GM18502 (cell line): ENCODE measurements at regions not wholly inside any gene's neighbourhood (a gene's known extent, or its start where the extent isn't known, plus 50 kb on each side); places are given as distances from the start of the nearest gene placed in this dataset.
A peak's percentile ranks its signal among the peaks of the same experiment; 100 is the strongest.

ENCODE experiments used
- ATAC-seq: cut with Tn5 transposase; IDR thresholded peaks from one replicate; pipeline ENCODE4 v1.9.1; 2021; ENCODE audit warnings: mild to moderate bottlenecking; ENCODE audit not compliant: unreplicated experiment, poor library complexity

- no peak for ATAC-seq
Measured at GRCh38 chr5:7955476-7955875, 86.5 kb downstream of the MTRR start.

DNA sequence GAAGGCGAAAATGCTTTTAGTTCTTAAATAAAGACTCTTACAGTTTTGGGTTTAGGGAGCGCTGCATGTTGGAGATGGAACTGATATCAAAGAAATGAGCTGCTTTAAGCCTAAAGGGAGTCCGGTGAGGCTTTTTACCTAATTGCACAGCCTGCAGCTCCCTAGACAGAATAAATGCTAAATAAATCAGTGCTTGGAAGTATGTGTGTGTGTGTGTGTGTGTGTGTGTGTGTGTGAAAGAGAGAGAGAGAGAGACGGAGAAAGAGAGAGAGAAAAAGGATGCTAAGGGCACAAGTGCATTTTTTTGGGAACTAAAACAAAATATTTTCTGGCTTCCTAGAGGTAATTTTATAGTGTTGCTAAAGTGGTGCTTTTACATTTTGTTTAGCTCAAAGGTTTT is 88.4 kb downstream of the MTRR start:
- ATAC-seq: no peak

DNA sequence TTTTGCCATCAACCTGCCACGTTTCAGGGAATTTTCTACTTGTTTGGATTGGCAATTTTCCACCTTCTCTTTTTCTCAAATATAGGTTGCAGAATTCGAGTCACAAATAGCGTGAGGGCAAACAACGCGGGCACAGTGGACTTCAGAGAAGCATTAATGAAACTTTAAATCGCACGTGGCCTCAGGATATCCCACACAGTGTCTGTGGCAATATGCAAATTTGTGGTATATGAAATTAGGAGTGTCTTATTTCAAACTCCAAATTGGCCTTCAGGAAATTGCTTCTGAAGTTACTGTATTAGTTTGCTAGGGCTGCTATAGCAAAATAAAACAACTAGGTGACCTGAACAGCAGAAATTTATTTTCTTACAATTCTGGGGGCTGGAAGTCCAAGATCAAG is 91.2 kb downstream of the MTRR start:
- ATAC-seq: no peak

GRCh38 chr5:7961540-7961939 is 92.6 kb downstream of the MTRR start:
- ATAC-seq: no peak

DNA sequence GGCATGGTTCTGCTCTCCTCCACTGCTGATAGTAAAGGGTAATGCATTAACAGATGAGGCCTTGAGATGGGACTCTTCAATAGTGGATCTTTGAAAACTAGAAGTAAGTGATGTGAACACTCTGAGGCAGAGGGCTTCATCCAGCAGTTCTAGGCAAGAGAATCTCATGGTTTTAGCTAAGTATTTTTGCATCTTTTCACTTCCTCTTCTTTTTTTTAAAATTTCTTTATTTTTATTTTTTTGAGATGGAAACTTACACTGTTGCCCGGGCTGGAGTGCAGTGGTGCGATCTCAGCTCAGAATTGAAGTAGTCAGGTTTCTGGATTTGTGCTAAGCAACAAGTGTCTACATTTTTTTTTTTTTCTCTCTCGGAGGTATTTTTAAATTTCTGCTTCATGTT is 101.9 kb downstream of the MTRR start:
- ATAC-seq: peak; percentile 71

- no peak for ATAC-seq
Measured at GRCh38 chr5:7976411-7977190, 107.7 kb downstream of the MTRR start.

DNA sequence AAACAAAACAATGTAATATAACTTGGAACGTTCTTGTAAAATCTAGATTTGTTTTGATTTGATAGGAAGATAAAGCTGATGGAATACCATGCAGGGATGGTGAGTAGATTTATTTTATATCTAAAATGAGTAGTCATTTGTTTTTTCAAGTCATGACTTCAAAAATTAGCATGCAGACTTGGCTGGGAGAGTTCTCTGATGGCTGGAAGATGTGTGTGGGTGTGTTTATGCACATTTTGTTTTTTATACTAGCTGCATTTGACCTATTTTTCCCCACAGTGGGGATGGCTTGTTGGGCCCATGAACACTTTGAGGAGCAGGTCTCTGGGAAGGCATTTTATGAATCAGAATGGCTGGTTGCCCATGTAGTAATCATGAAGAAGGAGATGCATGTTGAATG is 109.2 kb downstream of the MTRR start:
- no peak for ATAC-seq

- no peak for ATAC-seq
Measured at GRCh38 chr5:7978991-7979390, 110.0 kb downstream of the MTRR start.

DNA sequence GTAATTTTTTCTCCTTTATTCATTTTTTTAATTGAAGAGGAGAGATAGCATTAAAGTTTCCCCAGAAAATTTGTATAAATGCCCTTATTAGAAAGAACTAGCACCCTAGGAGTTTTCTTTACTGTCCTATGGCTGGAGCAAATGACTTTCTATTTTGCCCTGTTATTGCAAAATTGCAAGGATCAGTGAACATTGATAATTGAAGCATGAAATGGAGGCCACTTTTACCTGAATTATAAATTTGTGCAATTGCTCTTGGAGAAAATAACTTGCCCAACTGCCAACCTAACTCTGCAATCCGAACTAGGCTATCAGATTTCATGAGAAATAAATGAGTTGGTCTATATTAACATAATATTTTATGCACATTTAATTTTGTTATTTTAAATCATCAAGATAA is 111.9 kb downstream of the MTRR start:
- ATAC-seq: no peak

DNA sequence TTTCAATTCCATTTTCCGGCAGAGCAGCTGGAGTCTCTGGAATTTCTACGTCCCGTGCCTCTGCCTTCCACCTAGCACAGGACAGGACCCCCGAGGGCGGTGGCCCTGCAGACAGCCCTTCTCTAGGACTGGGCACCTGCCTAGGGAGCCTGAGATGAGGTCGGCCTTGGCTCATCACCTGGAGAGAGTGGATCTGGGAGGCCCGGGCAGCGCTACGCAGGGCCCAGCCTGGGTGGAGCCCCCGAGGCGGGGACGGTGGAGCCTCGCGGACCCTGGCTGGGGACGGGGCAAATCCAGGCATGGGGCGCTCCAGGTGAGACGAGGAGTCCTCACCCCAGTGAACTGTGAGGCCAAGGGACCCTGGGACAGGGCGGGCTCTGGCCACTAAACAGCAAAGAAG is 114.5 kb downstream of the MTRR start:
- ATAC-seq: no peak

DNA sequence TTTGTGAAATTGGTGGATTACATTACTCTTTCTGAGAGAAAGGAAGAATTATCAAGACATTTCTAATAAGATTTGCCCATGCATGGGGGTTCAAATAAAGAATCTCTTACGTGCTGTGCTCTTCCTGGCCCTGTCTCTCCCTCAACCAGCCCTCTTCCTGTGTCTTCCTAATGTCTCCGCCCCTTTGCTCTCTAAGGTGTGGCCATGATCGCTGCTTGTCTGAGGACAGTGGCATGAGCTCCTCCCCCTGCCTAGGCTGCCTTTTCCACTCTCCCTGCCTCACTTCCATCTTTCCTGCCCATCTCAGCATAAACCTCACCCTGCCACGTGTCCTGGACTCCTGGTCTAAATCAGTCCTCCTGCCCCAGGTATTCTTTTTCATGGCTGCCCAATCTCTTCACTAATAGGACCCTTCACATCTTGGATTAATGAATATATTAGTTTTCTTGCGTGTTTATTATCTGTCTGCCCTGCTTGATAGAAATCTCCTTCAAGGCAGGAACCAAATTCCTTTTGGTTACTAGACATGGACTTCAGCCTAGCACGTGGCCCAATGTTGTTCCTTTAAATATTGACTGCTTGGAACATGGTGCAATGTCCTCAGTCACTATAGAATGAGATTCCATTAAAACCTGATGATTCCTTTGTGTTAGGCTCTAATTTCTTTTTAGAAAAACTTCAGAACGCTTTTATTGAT is 122.3 kb downstream of the MTRR start:
- ATAC-seq: no peak

DNA sequence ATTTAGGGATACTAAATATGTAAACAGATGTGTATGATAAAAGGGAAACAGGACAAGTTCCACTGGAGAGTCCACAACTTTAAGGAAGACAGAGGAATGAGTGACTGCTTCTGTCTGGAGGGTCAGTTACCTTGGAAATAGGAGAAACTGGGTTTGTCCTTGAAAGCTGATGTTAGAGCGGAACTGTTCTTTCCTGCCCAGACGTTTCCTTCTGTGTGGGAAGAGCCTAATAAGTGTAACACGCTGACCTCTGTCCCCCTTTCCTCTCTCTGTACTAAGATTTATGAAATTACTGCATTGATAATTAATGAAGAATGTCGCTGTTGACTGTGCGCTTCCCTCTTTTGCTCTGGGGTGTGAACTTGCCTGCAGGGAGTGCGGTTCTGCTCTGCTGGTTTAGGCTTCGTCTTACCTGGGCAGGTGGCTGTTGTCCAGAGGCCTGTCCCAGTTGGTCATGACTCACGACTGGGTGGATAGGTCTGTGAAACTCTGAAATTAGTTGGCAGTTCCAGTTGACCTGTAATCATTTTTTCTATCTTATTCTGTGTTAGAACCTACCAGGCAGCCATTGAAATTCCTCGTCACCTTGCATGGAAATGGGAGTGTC is 126.8 kb downstream of the MTRR start:
- ATAC-seq: no peak

DNA sequence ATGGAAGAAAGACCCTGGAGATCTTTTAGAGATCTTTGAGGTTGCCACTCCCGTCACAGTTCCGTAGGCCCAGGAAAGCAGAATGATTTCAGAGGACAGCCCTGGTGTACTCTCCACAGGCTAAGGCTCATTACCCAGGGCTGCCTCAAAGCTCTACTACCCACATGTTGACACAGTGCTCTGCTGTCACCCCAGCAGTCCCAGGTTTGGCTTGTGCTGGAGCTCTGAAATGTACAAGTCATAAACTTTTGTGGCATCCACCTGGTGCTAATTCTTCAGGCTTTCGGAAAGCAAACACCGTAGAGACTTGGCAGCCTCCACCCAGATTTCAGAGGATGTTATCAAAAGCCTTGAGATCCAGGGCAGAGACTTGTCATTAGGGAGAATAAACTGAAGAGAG is 136.5 kb downstream of the MTRR start:
- ATAC-seq: no peak

GRCh38 chr5:8012131-8012977 is 143.4 kb downstream of the MTRR start:
- no peak for ATAC-seq

DNA sequence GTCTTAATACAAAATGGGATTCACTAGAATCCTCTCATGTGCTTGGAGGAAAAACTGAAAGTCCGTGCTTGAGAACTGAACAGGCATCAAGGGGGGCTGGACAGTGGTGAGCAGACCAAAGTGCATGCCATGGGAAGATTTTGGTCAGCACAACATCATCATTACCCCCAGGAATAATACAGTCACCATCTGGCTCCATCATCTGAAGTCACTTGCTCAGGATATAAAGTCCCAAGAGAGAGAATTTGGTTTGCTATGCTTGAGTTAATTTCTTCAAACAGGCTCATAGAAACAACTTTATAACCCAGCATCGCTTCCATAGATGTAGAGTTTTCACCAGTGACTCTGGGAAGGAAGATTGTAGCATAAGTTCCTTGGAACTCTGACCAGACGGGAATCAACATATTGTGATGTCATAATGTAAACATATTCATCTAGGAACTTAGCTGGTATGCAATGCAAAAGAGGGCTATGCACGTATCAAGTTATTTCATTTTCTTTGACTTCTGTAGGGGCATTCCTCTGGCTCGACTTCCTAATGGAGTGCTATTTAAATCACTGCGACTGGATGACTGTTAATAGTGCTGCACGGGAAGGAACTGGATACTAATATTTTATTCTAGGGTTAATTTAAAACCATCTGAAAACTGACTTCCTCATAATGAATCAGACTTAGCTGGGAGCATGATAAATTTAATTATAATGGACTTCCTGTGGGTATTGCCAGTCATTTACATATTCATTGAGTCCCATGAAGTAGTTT is 145.2 kb downstream of the MTRR start:
- ATAC-seq: no peak

DNA sequence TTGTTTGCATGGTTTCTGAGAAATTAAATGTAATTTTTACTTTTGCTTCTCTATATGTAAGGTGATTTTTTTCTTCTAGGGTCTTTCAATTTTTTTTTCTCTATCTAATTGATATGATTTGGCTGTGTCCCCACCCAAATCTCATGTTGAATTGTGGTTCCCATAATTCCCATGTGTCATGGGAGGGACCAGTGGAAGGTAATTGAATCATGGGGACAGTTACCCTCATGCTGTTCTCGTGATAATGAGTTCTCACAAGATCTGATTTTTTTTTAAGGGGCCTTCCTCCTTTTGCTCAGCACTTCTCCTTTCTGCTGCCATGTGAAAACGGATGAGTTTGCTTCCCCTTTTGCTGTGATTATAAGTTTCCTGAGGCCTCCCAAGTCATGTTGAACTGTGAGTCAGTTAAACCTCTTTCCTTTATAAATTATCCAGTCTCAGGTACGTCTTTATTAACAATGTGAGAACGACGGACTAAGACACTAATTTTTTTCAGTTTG is 150.8 kb downstream of the MTRR start:
- ATAC-seq: no peak

DNA sequence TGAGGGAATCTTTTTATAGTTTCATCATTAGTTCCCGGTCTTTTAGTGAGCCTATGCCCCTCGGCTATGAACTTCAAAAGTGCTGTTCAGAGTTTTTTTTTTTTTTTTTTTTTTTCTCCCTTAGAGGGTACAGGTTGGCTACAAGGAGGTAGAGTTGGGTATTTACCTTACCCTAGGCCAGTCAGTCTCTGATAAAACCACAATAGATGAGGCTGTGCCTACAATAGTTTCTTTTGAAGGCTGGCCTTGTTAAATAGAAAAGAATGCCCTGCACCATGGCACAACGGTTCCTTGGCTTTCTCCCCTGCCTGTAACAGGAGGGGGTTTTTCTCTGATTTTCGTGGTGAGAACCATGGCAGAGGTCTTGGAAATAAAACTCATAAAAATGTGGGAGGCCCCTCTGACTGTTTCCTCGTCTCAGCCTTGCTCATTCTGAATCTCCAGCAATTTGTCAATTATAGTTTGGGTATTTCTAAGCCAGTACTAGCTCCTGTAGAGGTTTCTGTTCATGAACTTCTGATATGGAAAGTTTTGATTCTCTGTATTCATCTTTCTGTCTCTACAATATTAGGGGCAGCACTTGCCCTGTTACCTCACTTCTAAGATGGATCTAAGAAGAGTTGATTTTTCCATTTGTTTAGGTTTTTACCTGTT is 152.0 kb downstream of the MTRR start:
- no peak for ATAC-seq

- no peak for ATAC-seq
Measured at GRCh38 chr5:8028243-8028642, 159.3 kb downstream of the MTRR start.

DNA sequence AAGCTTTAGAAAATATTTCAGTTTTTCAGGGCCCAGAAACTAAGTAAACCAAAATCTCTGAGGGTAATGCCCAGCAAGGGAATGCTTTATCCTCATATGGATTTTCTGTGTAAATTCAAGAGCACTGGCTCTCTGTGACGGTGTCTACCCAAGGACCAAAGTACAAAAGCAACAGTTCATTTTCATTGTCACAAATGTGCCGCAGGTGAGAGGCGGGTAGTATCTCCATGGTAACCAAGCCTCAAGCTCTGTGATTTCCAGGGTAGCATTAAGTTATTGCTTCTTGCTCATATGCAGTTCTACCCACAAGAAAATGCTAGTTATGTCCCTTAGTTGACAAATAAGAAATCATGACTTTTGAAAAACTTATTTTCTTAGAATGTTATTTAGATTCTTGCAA is 164.3 kb downstream of the MTRR start:
- no peak for ATAC-seq
